ENCODE measurements at regions not wholly inside any gene's neighbourhood (a gene's known extent, or its start where the extent isn't known, plus 50 kb on each side); places are given as distances from the start of the nearest gene placed in this dataset.

GRCh38 chr6:114690625-114691024 lies 347.8 kb upstream of the HS3ST5 start:
- Mint-ChIP-seq H3K9me3 (peaks cover 0 to 4% (median 0%) of the 10 kb centered on the region in 7 donors), H3K27me3 (ENCODE audit: low read depth in 3 of 3) (no peaks in the 10 kb centered on the region), H3K4me1 (no peaks in the 10 kb centered on the region), H3K27ac (no peak overlapping the region), H3K4me3 (no peak overlapping the region), H3K36me3 (no peaks in the 10 kb centered on the region)
- H2AFZ ChIP-seq (ENCODE audit: insufficient read depth, low read depth, low read length, poor library complexity, severe bottlenecking) = no peak overlapping the region
- H3K9ac ChIP-seq (ENCODE audit: insufficient read depth, low read length, poor library complexity, severe bottlenecking) = no peak overlapping the region
- intact Hi-C loops (cut with micrococcal nuclease) = no loop called here
- no peaks in the 10 kb centered on the region for H3K4me1 ChIP-seq (ENCODE audit: control insufficient read depth in 1 of 2, insufficient read depth in 2 of 2, low read length in 2 of 2)
- no peaks in the 10 kb centered on the region for H4K20me1 ChIP-seq (ENCODE audit: insufficient read depth, low read length)
- TF ChIP-seq CTCF (IDR thresholded peaks at IDR 0.05) = no peak
- H3K4me2 ChIP-seq (replicated peaks; ENCODE audit: extremely low read depth, low read length, poor library complexity, severe bottlenecking) = no peak overlapping the region
- no peaks in the 10 kb centered on the region for H3K79me2 ChIP-seq (ENCODE audit: insufficient read depth, low read length)
- H3K36me3 ChIP-seq (replicated peaks in 1 of 2; ENCODE audit: control insufficient read depth in 1 of 2, insufficient read depth in 2 of 2, low read length in 2 of 2) = no peaks in the 10 kb centered on the region
- H3K27ac ChIP-seq (ENCODE audit: low read depth in 1 of 2, low read length in 2 of 2) = no peak overlapping the region
- H3K4me3 ChIP-seq (replicated peaks in 1 of 3; ENCODE audit: low read depth in 2 of 3, low read length in 3 of 3) = no peak overlapping the region
- DNase-seq = no peak
- H3K27me3 ChIP-seq (ENCODE audit: control insufficient read depth in 2 of 2, insufficient read depth in 2 of 2, low read length in 2 of 2) = no peaks in the 10 kb centered on the region
- no peaks in the 10 kb centered on the region for H3K9me3 ChIP-seq (replicated peaks in 1 of 2; ENCODE audit: control insufficient read depth in 1 of 2, insufficient read depth in 1 of 2, low read length in 2 of 2)
- whole genome bisulfite sequencing (ENCODE audit: insufficient coverage) = 95% methylated on average over 2 of the region's 4 CpGs

- H3K4me1 Mint-ChIP-seq = no peaks in the 10 kb centered on the region
- Histone ChIP-seq H3K9me3 (replicated peaks in 1 of 2; ENCODE audit: control insufficient read depth in 1 of 2, insufficient read depth in 1 of 2, low read length in 2 of 2) (peaks cover 0 to 9% of the 10 kb centered on the region in 2 donors), H3K4me2 (replicated peaks; ENCODE audit: extremely low read depth, low read length, poor library complexity, severe bottlenecking) (no peak overlapping the region), H3K27ac (ENCODE audit: low read depth in 1 of 2, low read length in 2 of 2) (no peak overlapping the region), H3K27me3 (ENCODE audit: control insufficient read depth in 2 of 2, insufficient read depth in 2 of 2, low read length in 2 of 2) (no peaks in the 10 kb centered on the region), H3K9ac (ENCODE audit: insufficient read depth, low read length, poor library complexity, severe bottlenecking) (no peak overlapping the region), H3K4me1 (ENCODE audit: control insufficient read depth in 1 of 2, insufficient read depth in 2 of 2, low read length in 2 of 2) (no peaks in the 10 kb centered on the region), H3K79me2 (ENCODE audit: insufficient read depth, low read length) (no peaks in the 10 kb centered on the region), H3K36me3 (replicated peaks in 1 of 2; ENCODE audit: control insufficient read depth in 1 of 2, insufficient read depth in 2 of 2, low read length in 2 of 2) (no peaks in the 10 kb centered on the region), H4K20me1 (ENCODE audit: insufficient read depth, low read length) (no peaks in the 10 kb centered on the region), H3K4me3 (replicated peaks in 1 of 3; ENCODE audit: low read depth in 2 of 3, low read length in 3 of 3) (no peak overlapping the region), H2AFZ (ENCODE audit: insufficient read depth, low read depth, low read length, poor library complexity, severe bottlenecking) (no peak overlapping the region)
- WGBS (ENCODE audit: insufficient coverage) = 93% methylated on average over 1 of the region's 2 CpGs
- TF ChIP-seq CTCF (IDR thresholded peaks at IDR 0.05) = no peak
- H3K27ac Mint-ChIP-seq = no peak overlapping the region
- intact Hi-C loops (cut with micrococcal nuclease) = no loop called here
- H3K4me3 Mint-ChIP-seq = no peak overlapping the region
- H3K36me3 Mint-ChIP-seq = no peaks in the 10 kb centered on the region
- no peak for DNase-seq
- H3K9me3 Mint-ChIP-seq = peaks cover 3 to 16% (median 9%) of the 10 kb centered on the region in 7 donors
- no peaks in the 10 kb centered on the region for H3K27me3 Mint-ChIP-seq (ENCODE audit: low read depth in 3 of 3)
These were observed 316.7 kb upstream of the HS3ST5 start for GRCh38 chr6:114659513-114659912.
